Glutamatergic neuron (in vitro differentiated cells): ENCODE measurements at regions not wholly inside any gene's neighbourhood (a gene's known extent, or its start where the extent isn't known, plus 50 kb on each side); places are given as distances from the start of the nearest gene placed in this dataset.

ENCODE experiments used
- DNase-seq: peaks from one replicate; pipeline ENCODE4 v3.0.0; 2022
- H3K27ac Mint-ChIP-seq: one replicate; pipeline ENCODE4 v1.8.0; 2020; ENCODE audit warnings: mild to moderate bottlenecking, mixed read lengths, inconsistent platforms; ENCODE audit not compliant: unreplicated experiment
- H3K27me3 Mint-ChIP-seq: one replicate; pipeline ENCODE4 v1.8.0; 2020; ENCODE audit warnings: mild to moderate bottlenecking, moderate library complexity, mixed read lengths, inconsistent platforms; ENCODE audit not compliant: unreplicated experiment
- H3K36me3 Mint-ChIP-seq: one replicate; pipeline ENCODE4 v1.8.0; 2020; ENCODE audit warnings: mild to moderate bottlenecking, mixed read lengths, inconsistent platforms; ENCODE audit not compliant: unreplicated experiment
- H3K4me1 Mint-ChIP-seq: one replicate; pipeline ENCODE4 v1.8.0; 2020; ENCODE audit warnings: mild to moderate bottlenecking, low read depth, mixed read lengths, inconsistent platforms; ENCODE audit not compliant: unreplicated experiment
- H3K4me3 Mint-ChIP-seq: one replicate; pipeline ENCODE4 v1.8.0; 2020; ENCODE audit warnings: mild to moderate bottlenecking, mixed read lengths, inconsistent platforms; ENCODE audit not compliant: unreplicated experiment
- H3K9me3 Mint-ChIP-seq: one replicate; pipeline ENCODE4 v1.8.0; 2020; ENCODE audit warnings: mild to moderate bottlenecking, moderate library complexity, mixed read lengths, inconsistent platforms; ENCODE audit not compliant: unreplicated experiment
- TF ChIP-seq, protein P1 (sequence below): fragments of 200-600 bp; sonication (generic); IDR thresholded peaks from one replicate; pipeline ENCODE4 v1.5.0; 2021; ENCODE audit not compliant: partially characterized antibody, unreplicated experiment

DNA sequence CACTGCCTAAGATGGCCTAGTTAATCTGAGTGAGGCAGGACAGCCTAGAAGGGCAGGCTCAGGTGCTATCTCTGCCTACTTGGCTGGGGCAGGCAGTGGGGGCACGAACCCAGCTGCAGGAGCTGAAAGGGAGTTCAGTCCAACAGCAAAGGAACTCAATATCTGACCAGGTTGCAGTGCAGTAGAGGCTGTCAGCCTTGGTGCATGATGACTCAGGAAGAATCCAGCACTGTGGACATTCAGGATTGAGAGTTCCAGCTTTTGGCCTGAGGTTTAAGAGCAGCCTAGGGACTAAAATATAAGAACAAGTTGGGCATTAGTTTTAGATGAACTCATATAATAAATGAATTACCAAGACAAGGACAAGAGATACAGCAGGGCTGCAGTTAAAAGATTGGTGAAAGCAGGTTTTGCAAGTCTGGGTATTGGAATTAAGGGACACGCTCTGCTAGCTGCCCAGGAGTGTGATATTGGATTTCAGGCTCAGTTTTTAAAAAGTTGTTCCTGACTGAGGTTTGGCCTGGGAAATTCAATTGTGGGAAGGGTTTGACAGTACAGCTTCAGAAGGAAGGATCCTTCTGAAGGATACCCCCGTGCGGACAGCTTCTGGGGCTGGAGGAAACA, 64.7 kb upstream of the ATG10 start:
- H3K4me1 Mint-ChIP-seq, result peaks cover 5% of the 10 kb centered on the region
- H3K27ac Mint-ChIP-seq, result no peak overlapping the region
- H3K27me3 Mint-ChIP-seq, result no peaks in the 10 kb centered on the region
- H3K36me3 Mint-ChIP-seq, result no peaks in the 10 kb centered on the region
- H3K9me3 Mint-ChIP-seq, result no peaks in the 10 kb centered on the region
- no peak overlapping the region for H3K4me3 Mint-ChIP-seq
- TF ChIP-seq, protein P1, sequence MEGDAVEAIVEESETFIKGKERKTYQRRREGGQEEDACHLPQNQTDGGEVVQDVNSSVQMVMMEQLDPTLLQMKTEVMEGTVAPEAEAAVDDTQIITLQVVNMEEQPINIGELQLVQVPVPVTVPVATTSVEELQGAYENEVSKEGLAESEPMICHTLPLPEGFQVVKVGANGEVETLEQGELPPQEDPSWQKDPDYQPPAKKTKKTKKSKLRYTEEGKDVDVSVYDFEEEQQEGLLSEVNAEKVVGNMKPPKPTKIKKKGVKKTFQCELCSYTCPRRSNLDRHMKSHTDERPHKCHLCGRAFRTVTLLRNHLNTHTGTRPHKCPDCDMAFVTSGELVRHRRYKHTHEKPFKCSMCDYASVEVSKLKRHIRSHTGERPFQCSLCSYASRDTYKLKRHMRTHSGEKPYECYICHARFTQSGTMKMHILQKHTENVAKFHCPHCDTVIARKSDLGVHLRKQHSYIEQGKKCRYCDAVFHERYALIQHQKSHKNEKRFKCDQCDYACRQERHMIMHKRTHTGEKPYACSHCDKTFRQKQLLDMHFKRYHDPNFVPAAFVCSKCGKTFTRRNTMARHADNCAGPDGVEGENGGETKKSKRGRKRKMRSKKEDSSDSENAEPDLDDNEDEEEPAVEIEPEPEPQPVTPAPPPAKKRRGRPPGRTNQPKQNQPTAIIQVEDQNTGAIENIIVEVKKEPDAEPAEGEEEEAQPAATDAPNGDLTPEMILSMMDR, result no peak
- DNase-seq, result no peak

DNA sequence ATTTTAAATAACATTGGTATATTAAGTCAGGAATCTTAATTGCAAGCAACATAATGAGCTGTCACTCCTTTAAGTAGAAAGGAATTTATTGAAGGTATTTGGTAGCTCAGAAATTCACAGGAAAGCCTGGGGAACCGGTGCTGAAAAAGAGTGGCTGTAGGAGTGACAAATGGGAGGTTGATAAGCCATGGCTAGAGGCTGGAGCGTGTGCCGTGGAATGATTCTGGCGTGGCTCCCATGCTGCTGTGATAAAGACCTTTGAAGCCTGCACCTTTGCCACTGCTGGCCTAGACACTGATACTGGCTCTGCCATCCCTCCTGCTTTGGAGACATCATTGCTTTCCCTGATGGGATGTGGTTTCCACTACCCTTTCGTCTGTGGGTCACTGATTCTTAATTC, 65.7 kb upstream of the ATG10 start:
- H3K36me3 Mint-ChIP-seq, result no peaks in the 10 kb centered on the region
- peaks cover 5% of the 10 kb centered on the region for H3K4me1 Mint-ChIP-seq
- no peak for DNase-seq
- H3K9me3 Mint-ChIP-seq, result no peaks in the 10 kb centered on the region
- no peak overlapping the region for H3K4me3 Mint-ChIP-seq
- H3K27me3 Mint-ChIP-seq, result no peaks in the 10 kb centered on the region
- TF ChIP-seq, protein P1, result no peak
- H3K27ac Mint-ChIP-seq, result no peak overlapping the region

DNA sequence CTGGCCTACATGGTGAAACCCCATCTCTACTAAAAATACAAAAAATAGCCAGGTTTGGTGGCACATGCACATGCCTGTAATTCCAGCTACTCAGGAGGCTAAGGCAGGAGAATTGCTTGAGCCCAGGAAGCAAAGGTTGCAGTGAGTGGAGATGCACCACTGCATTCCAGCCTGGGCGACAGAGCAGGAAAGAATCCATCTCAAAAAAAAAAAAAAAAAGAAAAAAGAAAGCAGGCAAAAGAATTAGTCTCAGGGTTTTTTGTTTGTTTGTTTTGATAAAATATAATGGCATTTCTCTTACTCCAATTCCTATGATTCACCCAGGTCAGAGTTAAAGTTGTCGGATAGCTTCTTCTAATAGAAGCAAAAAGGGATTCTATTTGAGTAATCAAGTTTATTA, 67.0 kb upstream of the ATG10 start:
- DNase-seq, result no peak
- Mint-ChIP-seq H3K27ac (no peak overlapping the region), H3K9me3 (peaks cover 1% of the 10 kb centered on the region), H3K27me3 (peaks cover 3% of the 10 kb centered on the region), H3K4me3 (no peak overlapping the region), H3K36me3 (no peaks in the 10 kb centered on the region), H3K4me1 (peaks cover 5% of the 10 kb centered on the region)
- TF ChIP-seq, protein P1, result no peak

DNA sequence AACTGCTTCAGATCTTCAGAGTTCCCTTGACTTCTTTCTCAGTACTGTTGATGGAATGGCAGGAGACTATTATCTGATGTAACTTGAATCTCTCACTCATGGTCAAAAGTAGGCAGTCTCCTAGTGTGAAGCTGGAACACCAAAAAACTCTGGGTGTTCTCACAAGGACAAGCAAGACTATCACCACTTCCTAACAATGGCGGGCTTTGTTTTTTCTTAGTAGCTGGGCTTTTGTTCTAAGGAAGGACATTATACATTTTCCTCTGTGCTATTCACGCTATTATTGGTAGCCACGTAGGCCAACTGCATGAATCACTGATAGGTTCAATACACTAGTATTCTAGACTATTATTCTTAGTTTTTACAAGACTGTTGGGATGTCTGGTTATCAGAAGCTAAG, 67.7 kb upstream of the ATG10 start:
- DNase-seq, result no peak
- TF ChIP-seq, protein P1, result no peak
- H3K4me3 Mint-ChIP-seq, result no peak overlapping the region
- no peaks in the 10 kb centered on the region for H3K36me3 Mint-ChIP-seq
- peaks cover 4% of the 10 kb centered on the region for H3K4me1 Mint-ChIP-seq
- peaks cover 1% of the 10 kb centered on the region for H3K9me3 Mint-ChIP-seq
- no peak overlapping the region for H3K27ac Mint-ChIP-seq
- H3K27me3 Mint-ChIP-seq, result peaks cover 3% of the 10 kb centered on the region

DNA sequence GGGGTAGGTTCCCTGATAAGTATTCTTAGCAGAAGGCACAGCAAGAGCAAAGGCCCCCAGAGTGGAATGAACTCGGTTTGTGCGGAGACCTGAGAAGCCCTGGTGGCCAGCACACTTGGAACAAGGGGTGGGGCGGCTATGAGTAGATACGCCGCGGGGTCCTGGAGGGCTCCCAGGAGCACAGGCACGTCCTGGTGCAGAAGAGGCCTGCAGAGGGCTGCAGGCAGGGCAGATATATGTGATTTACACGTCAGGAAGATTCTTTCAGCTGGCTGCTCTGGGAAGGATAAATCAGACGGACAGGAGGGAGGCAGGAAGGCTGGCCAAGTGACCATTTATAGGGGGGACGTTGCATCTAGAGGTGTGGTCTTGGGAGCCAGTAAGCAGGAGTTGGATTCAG, 70.2 kb upstream of the ATG10 start:
- DNase-seq, result no peak
- H3K27ac Mint-ChIP-seq, result no peak overlapping the region

More for the DNA sequence above, 70.2 kb upstream of the ATG10 start:
- H3K4me3 Mint-ChIP-seq, result no peak overlapping the region
- no peaks in the 10 kb centered on the region for H3K36me3 Mint-ChIP-seq
- peaks cover 3% of the 10 kb centered on the region for H3K27me3 Mint-ChIP-seq
- H3K4me1 Mint-ChIP-seq, result no peaks in the 10 kb centered on the region
- TF ChIP-seq, protein P1, result no peak
- H3K9me3 Mint-ChIP-seq, result peaks cover 2% of the 10 kb centered on the region
